Brain microvascular endothelial cell (primary cell): ENCODE measurements at regions not wholly inside any gene's neighbourhood (a gene's known extent, or its start where the extent isn't known, plus 50 kb on each side); places are given as distances from the start of the nearest gene placed in this dataset.

Source experiments
- DNase-seq: peaks from one replicate; pipeline ENCODE4 v3.0.0-alpha.2; 2020
- H3K27ac ChIP-seq: fragments of 250-450 bp; sonication (Bioruptor Pico); 2 replicates; pipeline ENCODE4 v1.5.1; 2020; ENCODE audit warnings: mild to moderate bottlenecking, moderate library complexity
- H3K27me3 ChIP-seq: fragments of 250-450 bp; sonication (Bioruptor Pico); replicated peaks from 2 replicates; pipeline ENCODE4 v1.5.1; 2020; ENCODE audit warnings: mild to moderate bottlenecking
- H3K36me3 ChIP-seq: fragments of 250-450 bp; sonication (Bioruptor Pico); replicated peaks from 2 replicates; pipeline ENCODE4 v1.5.1; 2020; ENCODE audit warnings: mild to moderate bottlenecking
- H3K4me3 ChIP-seq: 2 replicates; pipeline ENCODE4 v1.5.1; 2011; ENCODE audit warnings: low read depth, mild to moderate bottlenecking, control low read depth, low read length, moderate library complexity
- CTCF ChIP-seq: IDR thresholded peaks from 2 replicates; pipeline ENCODE4 v1.5.1; 2011; ENCODE audit warnings: low read depth, mild to moderate bottlenecking, moderate library complexity, low read length, control low read depth, inconsistent platforms; ENCODE audit errors: missing control alignments
- in situ Hi-C: cut with HindIII; loops from 2 replicates; pipeline ENCODE4 v1.10.0; 2017; ENCODE audit warnings: low sequenced_read_pairs, low pct_ligation_motif_present

GRCh38 chr2:150974234-150974633 is 287.4 kb downstream of the RBM43 start:
- DNase-seq = no peak
- TF ChIP-seq CTCF = no peak
- in situ Hi-C loops = no loop called here
- Histone ChIP-seq H3K36me3 (no peaks in the 10 kb centered on the region), H3K27ac (no peak overlapping the region), H3K27me3 (no peaks in the 10 kb centered on the region), H3K4me3 (no peak overlapping the region)

- Histone ChIP-seq H3K27ac (no peak overlapping the region), H3K27me3 (no peaks in the 10 kb centered on the region)
Observed at GRCh38 chr2:150971910-150972309, 289.8 kb downstream of the RBM43 start.

GRCh38 chr2:150963336-150963735 is 298.3 kb downstream of the RBM43 start:
- H3K36me3 ChIP-seq = no peaks in the 10 kb centered on the region
- TF ChIP-seq CTCF = no peak
- no peak overlapping the region for H3K4me3 ChIP-seq
- H3K27ac ChIP-seq = no peak overlapping the region
- no peaks in the 10 kb centered on the region for H3K27me3 ChIP-seq
- no peak for DNase-seq
- in situ Hi-C loops = no loop called here

More at GRCh38 chr2:150971910-150972309, 289.8 kb downstream of the RBM43 start:
- no peak overlapping the region for H3K4me3 ChIP-seq
- in situ Hi-C loops = no loop called here
- TF ChIP-seq CTCF = no peak
- no peak for DNase-seq
- no peaks in the 10 kb centered on the region for H3K36me3 ChIP-seq

- no peak overlapping the region for H3K4me3 ChIP-seq
- H3K27ac ChIP-seq = no peak overlapping the region
- TF ChIP-seq CTCF = no peak
- in situ Hi-C loops = no loop called here
- H3K27me3 ChIP-seq = no peaks in the 10 kb centered on the region
- H3K36me3 ChIP-seq = no peaks in the 10 kb centered on the region
- DNase-seq = no peak
Observed at GRCh38 chr2:150955231-150955630, 306.4 kb downstream of the RBM43 start.

GRCh38 chr2:150946831-150947230 is 314.8 kb downstream of the RBM43 start:
- in situ Hi-C loops = no loop called here
- no peak overlapping the region for H3K27ac ChIP-seq
- no peak overlapping the region for H3K4me3 ChIP-seq
- TF ChIP-seq CTCF = no peak
- H3K36me3 ChIP-seq = no peaks in the 10 kb centered on the region
- no peak for DNase-seq
- no peaks in the 10 kb centered on the region for H3K27me3 ChIP-seq

GRCh38 chr2:150944315-150944714 is 317.3 kb downstream of the RBM43 start:
- DNase-seq = no peak
- no peak for TF ChIP-seq CTCF
- H3K4me3 ChIP-seq = no peak overlapping the region
- H3K36me3 ChIP-seq = no peaks in the 10 kb centered on the region
- H3K27me3 ChIP-seq = no peaks in the 10 kb centered on the region
- no peak overlapping the region for H3K27ac ChIP-seq
- in situ Hi-C loops = no loop called here
